Smooth muscle cell (in vitro differentiated cells): ENCODE measurements at regions not wholly inside any gene's neighbourhood (a gene's known extent, or its start where the extent isn't known, plus 50 kb on each side); places are given as distances from the start of the nearest gene placed in this dataset.

Experiments
- DNase-seq: peaks from one replicate; lab custom pipeline; 2025; ENCODE audit not compliant: unreplicated experiment; lab: John Stamatoyannopoulos, UW
- H2AFZ ChIP-seq: fragments of 200-600 bp; sonication (generic); 2 replicates; pipeline ENCODE4 v1.6.0; 2016; ENCODE audit warnings: antibody characterized with exemption, low read depth, mild to moderate bottlenecking
- H3F3A ChIP-seq: fragments of 200-600 bp; sonication (generic); 2 replicates; pipeline ENCODE4 v1.6.0; 2017; ENCODE audit warnings: antibody characterized with exemption, low read depth
- H3K27ac ChIP-seq: fragments of 200-600 bp; sonication (generic); 2 replicates; pipeline ENCODE4 v1.5.1; 2016; ENCODE audit warnings: low read depth, mild to moderate bottlenecking
- H3K27me3 ChIP-seq: fragments of 200-600 bp; sonication (generic); 2 replicates; pipeline ENCODE4 v1.6.1; 2016; ENCODE audit warnings: low read depth, mild to moderate bottlenecking
- H3K36me3 ChIP-seq: fragments of 200-600 bp; sonication (generic); 2 replicates; pipeline ENCODE4 v1.5.1; 2016; ENCODE audit warnings: low read depth
- H3K4me1 ChIP-seq: fragments of 200-600 bp; sonication (generic); 2 replicates; pipeline ENCODE4 v1.5.1; 2016; ENCODE audit warnings: low read depth
- H3K4me2 ChIP-seq: fragments of 200-600 bp; sonication (generic); 2 replicates; pipeline ENCODE4 v1.6.0; 2016; ENCODE audit warnings: mild to moderate bottlenecking
- H3K4me3 ChIP-seq: fragments of 200-600 bp; sonication (generic); 2 replicates; pipeline ENCODE4 v1.5.1; 2016; ENCODE audit warnings: mild to moderate bottlenecking
- H3K79me2 ChIP-seq: fragments of 200-600 bp; sonication (generic); 2 replicates; pipeline ENCODE4 v1.6.0; 2016; ENCODE audit warnings: low read depth, mild to moderate bottlenecking
- H3K9ac ChIP-seq: fragments of 200-600 bp; sonication (generic); 2 replicates; pipeline ENCODE4 v1.6.0; 2016; ENCODE audit warnings: low read depth
- H3K9me3 ChIP-seq: fragments of 200-600 bp; sonication (generic); replicated peaks from 2 replicates; pipeline ENCODE4 v1.5.1; 2016; ENCODE audit warnings: low read depth
- H4K20me1 ChIP-seq: fragments of 200-600 bp; sonication (generic); 2 replicates; pipeline ENCODE4 v1.6.0; 2016; ENCODE audit warnings: low read depth
- WGBS: methylation state at CpG from one replicate; pipeline ENCODE4 v1.1.7; 2016; ENCODE audit warnings: low lambda C conversion rate; 5-methylcytosine and 5-hydroxymethylcytosine counted together
- TF ChIP-seq, protein P1 (sequence below): fragments of 200-600 bp; sonication (generic); IDR thresholded peaks from 2 replicates; pipeline ENCODE4 v1.5.1; 2017; ENCODE audit warnings: borderline replicate concordance, mild to moderate bottlenecking, antibody characterized with exemption; ENCODE audit not compliant: insufficient read depth, poor library complexity, severe bottlenecking

- WGBS, result 30% methylated on average over 6 of the region's 6 CpGs
- DNase-seq, result no peak
- no peaks in the 10 kb centered on the region for H3K4me1 ChIP-seq
Observed at GRCh38 chr16:86137359-86137758, 238.4 kb downstream of the IRF8 start.

DNA sequence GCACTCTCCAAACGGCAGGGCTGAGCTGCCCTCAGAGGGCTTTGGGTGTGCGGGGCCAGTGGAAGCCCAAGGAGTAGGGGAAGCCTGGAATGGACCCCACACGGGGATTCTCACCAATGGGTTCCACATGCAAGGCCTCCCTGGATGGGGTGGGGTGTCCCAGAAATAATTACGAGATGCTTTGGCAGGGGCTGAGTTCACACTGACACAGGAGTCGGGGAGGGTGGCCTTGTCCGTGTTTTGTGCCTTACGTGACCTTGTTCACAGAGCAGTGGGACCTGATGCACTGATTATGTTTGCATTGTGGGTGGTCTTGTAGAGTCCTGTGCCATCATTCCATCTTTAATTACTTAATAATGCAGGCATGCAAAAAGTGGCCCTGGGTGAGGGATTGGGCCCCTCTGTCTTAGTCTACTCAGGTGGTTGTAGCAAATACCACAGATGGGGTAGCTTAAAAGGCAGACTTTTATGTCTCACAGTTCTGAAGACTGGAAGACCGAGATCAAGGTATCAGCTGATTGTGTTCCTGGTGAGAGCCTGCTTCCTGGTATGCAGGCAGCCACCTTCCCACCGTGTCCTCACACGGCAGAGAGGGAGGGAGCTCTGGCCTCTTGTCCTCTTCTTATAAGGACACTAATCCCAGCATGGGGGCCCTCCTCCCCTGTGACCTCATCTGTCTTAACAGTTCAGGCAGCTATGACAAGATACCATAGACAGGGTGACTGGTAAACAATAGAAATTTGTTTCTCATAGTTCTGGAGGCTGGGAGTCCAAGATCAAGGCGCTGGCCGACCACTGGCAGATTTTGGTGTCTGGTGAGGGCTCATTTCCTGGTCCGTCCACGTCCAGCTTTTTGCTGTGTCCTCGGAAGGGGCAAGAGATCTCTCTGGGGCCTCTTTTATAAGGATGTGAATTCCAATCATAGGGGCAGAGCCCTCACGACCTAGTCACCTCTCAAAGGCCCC, 239.4 kb downstream of the IRF8 start:
- no peak overlapping the region for H3K4me2 ChIP-seq
- TF ChIP-seq, protein P1, sequence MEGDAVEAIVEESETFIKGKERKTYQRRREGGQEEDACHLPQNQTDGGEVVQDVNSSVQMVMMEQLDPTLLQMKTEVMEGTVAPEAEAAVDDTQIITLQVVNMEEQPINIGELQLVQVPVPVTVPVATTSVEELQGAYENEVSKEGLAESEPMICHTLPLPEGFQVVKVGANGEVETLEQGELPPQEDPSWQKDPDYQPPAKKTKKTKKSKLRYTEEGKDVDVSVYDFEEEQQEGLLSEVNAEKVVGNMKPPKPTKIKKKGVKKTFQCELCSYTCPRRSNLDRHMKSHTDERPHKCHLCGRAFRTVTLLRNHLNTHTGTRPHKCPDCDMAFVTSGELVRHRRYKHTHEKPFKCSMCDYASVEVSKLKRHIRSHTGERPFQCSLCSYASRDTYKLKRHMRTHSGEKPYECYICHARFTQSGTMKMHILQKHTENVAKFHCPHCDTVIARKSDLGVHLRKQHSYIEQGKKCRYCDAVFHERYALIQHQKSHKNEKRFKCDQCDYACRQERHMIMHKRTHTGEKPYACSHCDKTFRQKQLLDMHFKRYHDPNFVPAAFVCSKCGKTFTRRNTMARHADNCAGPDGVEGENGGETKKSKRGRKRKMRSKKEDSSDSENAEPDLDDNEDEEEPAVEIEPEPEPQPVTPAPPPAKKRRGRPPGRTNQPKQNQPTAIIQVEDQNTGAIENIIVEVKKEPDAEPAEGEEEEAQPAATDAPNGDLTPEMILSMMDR, result no peak

More at GRCh38 chr16:86137359-86137758, 238.4 kb downstream of the IRF8 start:
- Histone ChIP-seq H3K9me3 (no peaks in the 10 kb centered on the region), H3K27me3 (no peaks in the 10 kb centered on the region), H2AFZ (no peak overlapping the region), H3F3A (peaks cover 4% of the 10 kb centered on the region), H4K20me1 (no peaks in the 10 kb centered on the region), H3K36me3 (no peaks in the 10 kb centered on the region), H3K79me2 (no peaks in the 10 kb centered on the region), H3K9ac (no peak overlapping the region), H3K27ac (no peak overlapping the region), H3K4me2 (no peak overlapping the region), H3K4me3 (no peak overlapping the region)
- TF ChIP-seq, protein P1, result no peak

GRCh38 chr16:86142801-86143236, 243.9 kb downstream of the IRF8 start:
- WGBS, result 85% methylated on average over 5 of the region's 5 CpGs
- TF ChIP-seq, protein P1, result no peak
- Histone ChIP-seq H3K4me1 (no peaks in the 10 kb centered on the region), H3K4me3 (no peak overlapping the region), H3K9ac (no peak overlapping the region), H4K20me1 (no peaks in the 10 kb centered on the region), H3K79me2 (no peaks in the 10 kb centered on the region), H3K36me3 (no peaks in the 10 kb centered on the region), H3K9me3 (no peaks in the 10 kb centered on the region), H3K27me3 (no peaks in the 10 kb centered on the region), H3K27ac (no peak overlapping the region), H3K4me2 (no peak overlapping the region), H3F3A (no peaks in the 10 kb centered on the region), H2AFZ (no peak overlapping the region)
- no peak for DNase-seq

More for the DNA sequence above, 239.4 kb downstream of the IRF8 start:
- DNase-seq, result no peak
- H2AFZ ChIP-seq, result peak overlapping the region; percentile 1
- no peaks in the 10 kb centered on the region for H3K4me1 ChIP-seq
- 74% methylated on average over 16 of the region's 16 CpGs for WGBS
- no peak overlapping the region for H3K27ac ChIP-seq
- no peak overlapping the region for H3K9ac ChIP-seq
- no peaks in the 10 kb centered on the region for H3K9me3 ChIP-seq
- no peaks in the 10 kb centered on the region for H3K27me3 ChIP-seq
- no peaks in the 10 kb centered on the region for H3K79me2 ChIP-seq
- H4K20me1 ChIP-seq, result no peaks in the 10 kb centered on the region
- H3K36me3 ChIP-seq, result no peaks in the 10 kb centered on the region
- no peak overlapping the region for H3K4me3 ChIP-seq
- peaks cover 4% of the 10 kb centered on the region for H3F3A ChIP-seq
